ENCODE measurements at regions not wholly inside any gene's neighbourhood (a gene's known extent, or its start where the extent isn't known, plus 50 kb on each side); places are given as distances from the start of the nearest gene placed in this dataset.

DNA sequence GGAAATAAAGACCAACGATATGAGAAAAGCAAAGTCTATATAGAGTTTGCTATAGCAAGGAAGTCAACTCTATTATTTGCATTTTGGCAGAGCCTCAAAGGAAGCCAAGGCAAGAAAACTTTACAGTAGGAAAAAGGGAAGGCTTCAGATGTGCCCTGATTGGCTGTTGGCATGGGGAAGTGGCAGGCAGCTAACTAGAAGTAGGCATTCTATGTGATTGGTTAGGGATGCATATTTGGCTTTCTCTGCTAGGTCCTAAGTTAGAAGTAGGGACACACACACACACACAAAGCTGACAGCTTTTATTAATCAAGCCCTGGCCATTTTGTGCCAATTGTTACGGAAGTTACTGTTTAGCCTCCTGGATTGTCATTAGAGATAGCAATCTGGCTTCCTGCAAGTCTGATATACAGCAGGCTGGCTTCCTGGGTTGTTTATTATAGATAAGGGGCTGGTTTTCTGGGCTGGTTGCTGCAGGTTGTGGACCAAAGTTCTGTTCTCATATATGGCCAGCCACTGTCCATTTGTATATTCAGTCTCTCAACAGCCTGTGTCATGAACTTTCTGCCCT is 308.1 kb upstream of the GRAMD2B start:
- no peaks in the 10 kb centered on the region for H3K4me1 Mint-ChIP-seq
- H3K27me3 Mint-ChIP-seq (ENCODE audit: low read depth) = no peaks in the 10 kb centered on the region
- no peak for DNase-seq (ENCODE audit: low spot score in 2 of 2, unreplicated experiment in 2 of 2)
- TF ChIP-seq, protein P1, sequence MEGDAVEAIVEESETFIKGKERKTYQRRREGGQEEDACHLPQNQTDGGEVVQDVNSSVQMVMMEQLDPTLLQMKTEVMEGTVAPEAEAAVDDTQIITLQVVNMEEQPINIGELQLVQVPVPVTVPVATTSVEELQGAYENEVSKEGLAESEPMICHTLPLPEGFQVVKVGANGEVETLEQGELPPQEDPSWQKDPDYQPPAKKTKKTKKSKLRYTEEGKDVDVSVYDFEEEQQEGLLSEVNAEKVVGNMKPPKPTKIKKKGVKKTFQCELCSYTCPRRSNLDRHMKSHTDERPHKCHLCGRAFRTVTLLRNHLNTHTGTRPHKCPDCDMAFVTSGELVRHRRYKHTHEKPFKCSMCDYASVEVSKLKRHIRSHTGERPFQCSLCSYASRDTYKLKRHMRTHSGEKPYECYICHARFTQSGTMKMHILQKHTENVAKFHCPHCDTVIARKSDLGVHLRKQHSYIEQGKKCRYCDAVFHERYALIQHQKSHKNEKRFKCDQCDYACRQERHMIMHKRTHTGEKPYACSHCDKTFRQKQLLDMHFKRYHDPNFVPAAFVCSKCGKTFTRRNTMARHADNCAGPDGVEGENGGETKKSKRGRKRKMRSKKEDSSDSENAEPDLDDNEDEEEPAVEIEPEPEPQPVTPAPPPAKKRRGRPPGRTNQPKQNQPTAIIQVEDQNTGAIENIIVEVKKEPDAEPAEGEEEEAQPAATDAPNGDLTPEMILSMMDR (IDR thresholded peaks at IDR 0.05; ENCODE audit: unreplicated experiment) = no peak
- H3K4me3 Mint-ChIP-seq = no peak overlapping the region
- H3K27ac Mint-ChIP-seq = no peak overlapping the region
- H3K36me3 Mint-ChIP-seq = peaks cover 6% of the 10 kb centered on the region
- peaks cover 15% of the 10 kb centered on the region for H3K9me3 Mint-ChIP-seq

DNA sequence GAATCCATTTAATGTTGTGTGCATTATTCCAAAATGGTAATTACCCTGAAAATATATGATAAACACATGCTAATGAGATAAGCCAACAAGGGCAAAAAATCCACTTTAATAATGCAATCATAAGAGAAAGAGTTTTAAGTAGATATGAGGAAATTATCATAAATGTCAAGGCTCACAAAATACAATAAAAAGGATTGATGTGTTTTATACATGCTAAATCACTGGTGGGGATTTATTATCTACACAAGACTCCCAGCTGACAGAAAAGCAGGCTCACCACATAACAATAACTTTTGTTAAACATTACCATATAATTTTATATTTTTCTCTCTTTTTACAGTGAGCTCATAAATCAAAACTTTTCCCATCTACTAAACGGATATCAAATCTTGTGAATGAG is 306.2 kb upstream of the GRAMD2B start:
- Mint-ChIP-seq H3K36me3 (peaks cover 6% of the 10 kb centered on the region), H3K27me3 (ENCODE audit: low read depth) (no peaks in the 10 kb centered on the region), H3K4me1 (no peaks in the 10 kb centered on the region), H3K9me3 (peaks cover 9% of the 10 kb centered on the region), H3K4me3 (no peak overlapping the region), H3K27ac (no peak overlapping the region)
- TF ChIP-seq, protein P1 (IDR thresholded peaks at IDR 0.05; ENCODE audit: unreplicated experiment) = no peak
- DNase-seq (ENCODE audit: low spot score in 2 of 2, unreplicated experiment in 2 of 2) = no peak

DNA sequence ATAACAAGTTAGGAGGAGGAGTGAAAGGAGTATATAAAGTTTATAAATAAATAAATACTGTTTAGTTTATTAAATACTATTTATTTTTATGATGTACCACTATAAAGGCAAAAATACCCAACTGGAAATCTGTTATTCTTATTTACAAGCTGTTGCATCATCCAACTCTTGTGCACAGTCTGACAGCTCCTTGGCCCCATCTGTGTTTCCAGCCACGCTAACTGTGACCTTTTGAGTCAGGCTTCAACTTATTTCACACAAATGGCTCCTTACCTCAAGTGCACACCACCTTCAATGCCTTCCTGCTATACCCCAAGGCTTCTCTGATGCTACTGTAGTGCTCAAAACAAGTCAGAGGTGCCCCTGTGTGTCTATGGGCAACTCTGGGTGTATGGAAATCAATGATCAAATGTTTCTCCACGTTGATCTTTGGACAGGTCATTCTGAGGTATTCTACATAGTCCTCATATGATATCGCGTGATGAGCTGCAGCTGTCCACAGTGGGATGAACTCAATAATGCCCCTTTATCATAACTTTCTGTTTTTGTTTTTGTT is 303.2 kb upstream of the GRAMD2B start:
- DNase-seq (ENCODE audit: low spot score in 2 of 2, unreplicated experiment in 2 of 2) = no peak
- no peaks in the 10 kb centered on the region for H3K9me3 Mint-ChIP-seq
- H3K4me1 Mint-ChIP-seq = peaks cover 6% of the 10 kb centered on the region
- H3K36me3 Mint-ChIP-seq = no peaks in the 10 kb centered on the region
- H3K27ac Mint-ChIP-seq = no peak overlapping the region
- H3K27me3 Mint-ChIP-seq (ENCODE audit: low read depth) = peaks cover 5% of the 10 kb centered on the region
- TF ChIP-seq, protein P1 (IDR thresholded peaks at IDR 0.05; ENCODE audit: unreplicated experiment) = no peak
- no peak overlapping the region for H3K4me3 Mint-ChIP-seq

DNA sequence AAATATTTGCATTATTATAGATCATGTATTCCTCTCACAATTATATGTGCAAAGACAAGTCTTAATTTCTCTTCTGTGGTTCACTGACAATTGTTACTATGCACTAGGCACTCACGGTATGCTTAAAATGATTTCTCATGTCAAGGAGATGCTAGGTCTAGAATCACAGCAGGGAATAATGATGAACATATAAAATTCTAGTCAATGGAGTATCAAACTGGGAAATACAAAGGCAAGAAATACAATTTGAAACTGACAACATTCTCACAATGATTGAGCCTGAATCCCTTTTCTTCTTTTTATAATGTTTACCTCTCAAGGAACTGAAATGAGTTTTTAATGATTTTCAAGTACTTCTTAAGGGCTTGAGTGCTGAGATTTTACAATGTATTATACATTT is 302.3 kb upstream of the GRAMD2B start:
- TF ChIP-seq, protein P1 (IDR thresholded peaks at IDR 0.05; ENCODE audit: unreplicated experiment) = no peak
- DNase-seq (ENCODE audit: low spot score in 2 of 2, unreplicated experiment in 2 of 2) = no peak
- H3K27ac Mint-ChIP-seq = no peak overlapping the region
- H3K27me3 Mint-ChIP-seq (ENCODE audit: low read depth) = peaks cover 5% of the 10 kb centered on the region
- H3K4me1 Mint-ChIP-seq = peaks cover 8% of the 10 kb centered on the region
- H3K36me3 Mint-ChIP-seq = no peaks in the 10 kb centered on the region
- H3K9me3 Mint-ChIP-seq = no peaks in the 10 kb centered on the region
- no peak overlapping the region for H3K4me3 Mint-ChIP-seq

DNA sequence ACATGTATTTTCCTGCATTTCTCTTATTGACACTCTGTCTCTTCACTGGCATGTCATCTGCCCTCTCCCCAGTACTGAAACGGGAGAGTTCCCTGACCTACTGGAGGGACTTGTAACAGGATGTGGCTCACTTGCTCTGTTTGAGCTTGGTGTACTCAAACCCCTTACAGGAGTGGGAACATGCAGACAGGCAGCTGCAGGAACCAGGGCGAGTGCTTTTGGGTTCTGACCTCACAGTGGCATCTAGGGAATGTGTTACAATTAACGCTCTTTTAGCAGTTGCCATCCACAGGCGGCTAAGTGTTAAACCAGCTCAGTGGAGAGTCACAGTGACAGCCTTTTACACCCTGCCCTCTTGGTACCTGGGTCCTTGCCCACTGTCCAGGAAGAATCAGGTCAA is 300.3 kb upstream of the GRAMD2B start:
- H3K4me1 Mint-ChIP-seq = peaks cover 8% of the 10 kb centered on the region
- no peak for DNase-seq (ENCODE audit: low spot score in 2 of 2, unreplicated experiment in 2 of 2)
- no peaks in the 10 kb centered on the region for H3K36me3 Mint-ChIP-seq
- TF ChIP-seq, protein P1 (IDR thresholded peaks at IDR 0.05; ENCODE audit: unreplicated experiment) = no peak
- H3K4me3 Mint-ChIP-seq = no peak overlapping the region
- H3K27me3 Mint-ChIP-seq (ENCODE audit: low read depth) = peaks cover 5% of the 10 kb centered on the region
- H3K27ac Mint-ChIP-seq = no peak overlapping the region
- no peaks in the 10 kb centered on the region for H3K9me3 Mint-ChIP-seq
